ENCODE measurements at regions not wholly inside any gene's neighbourhood (a gene's known extent, or its start where the extent isn't known, plus 50 kb on each side); places are given as distances from the start of the nearest gene placed in this dataset.

GRCh38 chr6:113301651-113302050, 555.5 kb upstream of the MARCKS start:
- H3K27ac Mint-ChIP-seq = no peak overlapping the region
- ChIA-PET POLR2A (no interaction called here), CTCF (no interaction called here)
- H3K9me3 Mint-ChIP-seq = no peaks in the 10 kb centered on the region
- H3K27me3 Mint-ChIP-seq = no peaks in the 10 kb centered on the region
- DNase-seq = no peak
- no peaks in the 10 kb centered on the region for H3K36me3 Mint-ChIP-seq (ENCODE audit: low read depth)
- no peak overlapping the region for H3K4me3 Mint-ChIP-seq
- no peaks in the 10 kb centered on the region for H3K4me1 Mint-ChIP-seq

GRCh38 chr6:113304116-113304515, 553.0 kb upstream of the MARCKS start:
- H3K27ac Mint-ChIP-seq = no peak overlapping the region
- H3K4me1 Mint-ChIP-seq = no peaks in the 10 kb centered on the region
- no peaks in the 10 kb centered on the region for H3K27me3 Mint-ChIP-seq
- ChIA-PET POLR2A (no interaction called here), CTCF (no interaction called here)
- H3K9me3 Mint-ChIP-seq = no peaks in the 10 kb centered on the region
- H3K36me3 Mint-ChIP-seq (ENCODE audit: low read depth) = no peaks in the 10 kb centered on the region
- H3K4me3 Mint-ChIP-seq = no peak overlapping the region
- DNase-seq = no peak

DNA sequence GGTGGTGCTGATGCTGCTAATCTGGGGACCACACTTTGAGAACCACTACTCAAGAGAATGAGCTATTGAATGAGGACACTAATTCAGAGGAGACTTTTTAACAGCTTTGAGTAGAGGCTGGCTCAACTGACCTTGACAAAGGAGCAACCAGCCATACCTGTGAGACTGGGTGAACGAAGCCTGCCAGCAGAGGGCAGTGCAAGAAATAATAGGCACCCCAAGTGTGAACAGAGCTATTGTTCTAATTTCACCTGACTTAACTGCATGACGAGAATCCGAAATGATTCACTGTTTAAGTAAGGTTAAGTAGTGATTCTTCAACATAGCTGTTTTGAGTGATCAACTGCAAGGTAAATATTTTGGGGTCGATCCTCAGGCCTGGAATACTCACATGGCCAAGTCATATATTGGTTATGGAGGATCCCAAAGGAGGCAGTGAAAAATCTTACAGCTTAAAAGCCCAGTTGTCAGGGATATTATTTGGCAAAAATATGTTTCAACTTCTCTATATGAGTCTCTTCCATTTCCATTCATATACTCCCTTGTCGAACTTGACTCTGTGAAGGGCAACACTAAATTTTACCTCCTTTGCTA, 550.5 kb upstream of the MARCKS start:
- CTCF ChIA-PET = interaction anchor here (0.6 to 2.1 kb wide), 6 partner anchors 9 to 600 kb away, joined by 3 to 23 read pairs (median 3); no protein-coding TSS in a partner anchor
- no peaks in the 10 kb centered on the region for H3K27me3 Mint-ChIP-seq
- no peaks in the 10 kb centered on the region for H3K4me1 Mint-ChIP-seq
- H3K36me3 Mint-ChIP-seq (ENCODE audit: low read depth) = no peaks in the 10 kb centered on the region
- POLR2A ChIA-PET = no interaction called here
- DNase-seq = peak; percentile 49
- no peak overlapping the region for H3K27ac Mint-ChIP-seq
- no peak overlapping the region for H3K4me3 Mint-ChIP-seq
- H3K9me3 Mint-ChIP-seq = no peaks in the 10 kb centered on the region

- Mint-ChIP-seq H3K9me3 (no peaks in the 10 kb centered on the region), H3K4me3 (no peak overlapping the region), H3K27ac (no peak overlapping the region), H3K36me3 (ENCODE audit: low read depth) (no peaks in the 10 kb centered on the region), H3K4me1 (no peaks in the 10 kb centered on the region), H3K27me3 (no peaks in the 10 kb centered on the region)
- ChIA-PET CTCF (interaction anchor here (1.4 kb wide), 1 partner anchor 550 kb away, joined by 5 read pairs; no protein-coding TSS in a partner anchor), POLR2A (no interaction called here)
- DNase-seq = no peak
Observed at GRCh38 chr6:113308266-113308665, 548.9 kb upstream of the MARCKS start.

GRCh38 chr6:113313841-113314240, 543.3 kb upstream of the MARCKS start:
- H3K4me1 Mint-ChIP-seq = no peaks in the 10 kb centered on the region
- H3K27ac Mint-ChIP-seq = no peak overlapping the region
- H3K9me3 Mint-ChIP-seq = no peaks in the 10 kb centered on the region
- ChIA-PET POLR2A (no interaction called here), CTCF (no interaction called here)
- H3K4me3 Mint-ChIP-seq = no peak overlapping the region
- H3K27me3 Mint-ChIP-seq = no peaks in the 10 kb centered on the region
- DNase-seq = no peak
- H3K36me3 Mint-ChIP-seq (ENCODE audit: low read depth) = no peaks in the 10 kb centered on the region

GRCh38 chr6:113315165-113315564, 542.0 kb upstream of the MARCKS start:
- ChIA-PET POLR2A (no interaction called here), CTCF (interaction anchor here (1.0 kb wide), 1 partner anchor 8 kb away, joined by 3 read pairs; no protein-coding TSS in a partner anchor)
- Mint-ChIP-seq H3K9me3 (no peaks in the 10 kb centered on the region), H3K27me3 (no peaks in the 10 kb centered on the region), H3K4me3 (no peak overlapping the region), H3K36me3 (ENCODE audit: low read depth) (no peaks in the 10 kb centered on the region), H3K27ac (no peak overlapping the region), H3K4me1 (no peaks in the 10 kb centered on the region)
- DNase-seq = no peak

GRCh38 chr6:113315879-113316278, 541.3 kb upstream of the MARCKS start:
- no peak overlapping the region for H3K4me3 Mint-ChIP-seq
- no peaks in the 10 kb centered on the region for H3K9me3 Mint-ChIP-seq
- H3K4me1 Mint-ChIP-seq = no peaks in the 10 kb centered on the region
- H3K27ac Mint-ChIP-seq = no peak overlapping the region
- DNase-seq = no peak
- POLR2A ChIA-PET = no interaction called here
- CTCF ChIA-PET = interaction anchor here (1.0 kb wide), 1 partner anchor 9 kb away, joined by 3 read pairs; no protein-coding TSS in a partner anchor
- no peaks in the 10 kb centered on the region for H3K36me3 Mint-ChIP-seq (ENCODE audit: low read depth)
- no peaks in the 10 kb centered on the region for H3K27me3 Mint-ChIP-seq

GRCh38 chr6:113317442-113317841, 539.7 kb upstream of the MARCKS start:
- Mint-ChIP-seq H3K36me3 (ENCODE audit: low read depth) (no peaks in the 10 kb centered on the region), H3K4me3 (no peak overlapping the region), H3K27ac (no peak overlapping the region), H3K27me3 (no peaks in the 10 kb centered on the region), H3K4me1 (no peaks in the 10 kb centered on the region), H3K9me3 (no peaks in the 10 kb centered on the region)
- DNase-seq = no peak
- CTCF ChIA-PET = no interaction called here
- POLR2A ChIA-PET = no interaction called here

GRCh38 chr6:113317891-113318574, 539.1 kb upstream of the MARCKS start:
- H3K4me1 Mint-ChIP-seq = no peaks in the 10 kb centered on the region
- no peaks in the 10 kb centered on the region for H3K36me3 Mint-ChIP-seq (ENCODE audit: low read depth)
- H3K9me3 Mint-ChIP-seq = no peaks in the 10 kb centered on the region
- no peaks in the 10 kb centered on the region for H3K27me3 Mint-ChIP-seq
- CTCF ChIA-PET = interaction anchor here (0.5 kb wide), 1 partner anchor 22 kb away, joined by 5 read pairs; no protein-coding TSS in a partner anchor
- no peak overlapping the region for H3K27ac Mint-ChIP-seq
- POLR2A ChIA-PET = no interaction called here
- H3K4me3 Mint-ChIP-seq = no peak overlapping the region
- no peak for DNase-seq

DNA sequence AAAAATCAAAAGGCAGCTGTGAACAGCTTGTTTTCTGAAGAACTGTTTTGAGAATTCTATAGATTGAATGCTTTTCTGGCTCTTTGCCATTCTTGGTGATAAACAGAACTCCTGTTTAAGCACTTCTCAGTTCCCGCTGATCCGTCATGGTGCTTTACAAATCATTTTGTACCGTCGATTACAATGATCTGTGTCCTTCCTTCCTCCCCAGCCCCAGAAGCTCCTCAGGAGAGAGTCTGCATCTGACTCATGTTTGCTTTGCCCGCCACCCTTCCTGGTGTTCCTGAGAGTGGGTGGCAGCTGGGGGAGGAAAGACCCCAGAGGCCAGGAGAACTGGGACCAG, 538.6 kb upstream of the MARCKS start:
- Mint-ChIP-seq H3K9me3 (peaks cover 2% of the 10 kb centered on the region), H3K27ac (no peak overlapping the region), H3K4me1 (no peaks in the 10 kb centered on the region), H3K4me3 (no peak overlapping the region), H3K36me3 (ENCODE audit: low read depth) (no peaks in the 10 kb centered on the region), H3K27me3 (no peaks in the 10 kb centered on the region)
- POLR2A ChIA-PET = no interaction called here
- no peak for DNase-seq
- CTCF ChIA-PET = no interaction called here

DNA sequence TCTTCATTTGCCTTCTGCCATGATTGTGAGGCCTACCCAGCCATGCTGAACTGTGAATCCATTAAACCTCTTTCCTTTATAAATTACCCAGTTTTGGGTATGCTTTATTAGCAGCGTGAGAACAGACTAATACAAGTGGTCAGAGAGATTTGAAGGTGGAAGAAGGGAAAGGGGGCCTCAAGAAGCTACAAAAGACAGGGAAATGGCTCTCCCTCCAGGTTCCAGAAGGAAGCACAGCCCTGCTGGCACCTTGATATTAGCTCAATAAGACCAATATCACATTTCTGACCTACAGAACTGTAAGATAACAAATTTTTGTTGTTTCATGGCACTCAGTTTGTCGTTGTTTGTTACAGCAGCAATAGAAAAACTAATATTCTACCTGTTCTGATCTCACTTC, 536.5 kb upstream of the MARCKS start:
- Mint-ChIP-seq H3K4me3 (no peak overlapping the region), H3K27ac (no peak overlapping the region), H3K36me3 (ENCODE audit: low read depth) (no peaks in the 10 kb centered on the region), H3K9me3 (peaks cover 2% of the 10 kb centered on the region), H3K4me1 (no peaks in the 10 kb centered on the region), H3K27me3 (no peaks in the 10 kb centered on the region)
- ChIA-PET CTCF (interaction anchor here (1.2 kb wide), 1 partner anchor 14 kb away, joined by 3 read pairs; no protein-coding TSS in a partner anchor), POLR2A (no interaction called here)
- no peak for DNase-seq

DNA sequence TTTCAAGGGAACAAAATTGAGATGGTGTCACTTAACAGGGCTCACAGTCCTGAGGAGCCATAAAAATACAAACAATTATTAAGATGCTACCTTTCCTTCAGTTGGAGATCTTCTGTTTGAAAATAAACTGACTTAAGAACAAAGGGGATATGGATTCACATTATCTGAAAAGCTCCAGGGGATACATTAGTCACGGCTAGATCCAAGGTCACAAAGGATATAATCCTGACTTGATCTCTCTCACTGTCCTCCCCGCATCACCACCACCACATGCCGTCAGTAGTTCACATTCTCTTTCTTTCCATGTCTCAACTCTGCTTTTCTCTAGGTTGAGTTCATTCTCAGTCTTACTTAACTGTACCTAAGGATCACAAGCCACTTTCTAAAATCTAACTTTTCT, 530.4 kb upstream of the MARCKS start:
- POLR2A ChIA-PET = no interaction called here
- no peaks in the 10 kb centered on the region for H3K4me1 Mint-ChIP-seq
- no peak overlapping the region for H3K4me3 Mint-ChIP-seq
- no peak overlapping the region for H3K27ac Mint-ChIP-seq
- H3K27me3 Mint-ChIP-seq = no peaks in the 10 kb centered on the region
- CTCF ChIA-PET = no interaction called here
- H3K36me3 Mint-ChIP-seq (ENCODE audit: low read depth) = no peaks in the 10 kb centered on the region
- no peak for DNase-seq
- H3K9me3 Mint-ChIP-seq = peaks cover 6% of the 10 kb centered on the region

GRCh38 chr6:113328886-113329381, 528.2 kb upstream of the MARCKS start:
- no peaks in the 10 kb centered on the region for H3K36me3 Mint-ChIP-seq (ENCODE audit: low read depth)
- no peak for DNase-seq
- peaks cover 4% of the 10 kb centered on the region for H3K9me3 Mint-ChIP-seq
- no peaks in the 10 kb centered on the region for H3K4me1 Mint-ChIP-seq
- no peak overlapping the region for H3K27ac Mint-ChIP-seq
- H3K27me3 Mint-ChIP-seq = no peaks in the 10 kb centered on the region
- CTCF ChIA-PET = no interaction called here
- POLR2A ChIA-PET = no interaction called here
- H3K4me3 Mint-ChIP-seq = no peak overlapping the region

Data from activated CD4-positive, alpha-beta memory T cell treated with anti-CD3 and anti-CD28 coated beads, Interleukin-2, amount 10 ng/mL, durations not matched to agents 7 days and 5 days (primary cell).